Activated CD8-positive, alpha-beta memory T cell treated with anti-CD3 and anti-CD28 coated beads, Interleukin-2, amount 10 ng/mL, durations not matched to agents 7 days and 5 days (primary cell): ENCODE measurements at regions not wholly inside any gene's neighbourhood (a gene's known extent, or its start where the extent isn't known, plus 50 kb on each side); places are given as distances from the start of the nearest gene placed in this dataset.
"Not testable (repeated sequence)": the region's sequence is repeated elsewhere in the genome, so short reads cannot be mapped to it uniquely, and the experiment has no call there.

ENCODE experiments used
- ATAC-seq: fragments of 150-1000 bp; cut with Tn5 transposase; one replicate; pipeline ENCODE4 v1.10.0; 2021; ENCODE audit warnings: moderate library complexity
- CTCF ChIA-PET: fragments of 350-600 bp; sonication (Branson Sonifier 250); formaldehyde crosslinking; loops from one replicate; lab custom pipeline; 2021; ENCODE audit warnings: antibody characterized with exemption; lab: Charles Lee
- DNase-seq: peaks from one replicate; pipeline ENCODE4 v3.0.0-alpha.2; 2020
- H3K27ac Mint-ChIP-seq: one replicate; pipeline ENCODE4 v1.8.0; 2021; ENCODE audit warnings: mild to moderate bottlenecking, mixed read lengths
- H3K27me3 Mint-ChIP-seq: one replicate; pipeline ENCODE4 v1.8.0; 2021; ENCODE audit warnings: mixed read lengths
- H3K36me3 Mint-ChIP-seq: one replicate; pipeline ENCODE4 v1.8.0; 2021; ENCODE audit warnings: mild to moderate bottlenecking, mixed read lengths
- H3K4me1 Mint-ChIP-seq: one replicate; pipeline ENCODE4 v1.8.0; 2021; ENCODE audit warnings: mixed read lengths
- H3K4me3 Mint-ChIP-seq: one replicate; pipeline ENCODE4 v1.8.0; 2021; ENCODE audit warnings: mild to moderate bottlenecking, moderate library complexity, mixed read lengths
- H3K9me3 Mint-ChIP-seq: one replicate; pipeline ENCODE4 v1.8.0; 2022; ENCODE audit warnings: low read depth, mixed read lengths

GRCh38 chr21:7916329-7917303, 2604.8 kb upstream of the TPTE start:
- Mint-ChIP-seq H3K9me3 (peaks cover 10% of the 10 kb centered on the region), H3K27ac (no peak overlapping the region), H3K36me3 (peaks cover 10% of the 10 kb centered on the region), H3K4me1 (no peaks in the 10 kb centered on the region), H3K27me3 (no peaks in the 10 kb centered on the region), H3K4me3 (no peak overlapping the region)
- DNase-seq, result no peak
- no peak for ATAC-seq
- CTCF ChIA-PET, result no interaction called here

GRCh38 chr21:7917729-7918128, 2603.7 kb upstream of the TPTE start:
- Mint-ChIP-seq H3K27ac (no peak overlapping the region), H3K36me3 (peaks cover 10% of the 10 kb centered on the region), H3K9me3 (peaks cover 10% of the 10 kb centered on the region), H3K4me3 (no peak overlapping the region), H3K4me1 (no peaks in the 10 kb centered on the region), H3K27me3 (no peaks in the 10 kb centered on the region)
- no peak for ATAC-seq
- CTCF ChIA-PET, result no interaction called here
- no peak for DNase-seq

- H3K27ac Mint-ChIP-seq, H3K27me3 Mint-ChIP-seq, H3K4me1 Mint-ChIP-seq, H3K4me3 Mint-ChIP-seq, DNase-seq, CTCF ChIA-PET, ATAC-seq: not testable (repeated sequence)
- Mint-ChIP-seq H3K9me3 (peaks cover 37% of the 10 kb centered on the region), H3K36me3 (peaks cover 68% of the 10 kb centered on the region)
Observed at GRCh38 chr21:7925918-7926582, 2595.3 kb upstream of the TPTE start.

GRCh38 chr21:7928528-7928927, 2592.9 kb upstream of the TPTE start:
- DNase-seq, H3K4me1 Mint-ChIP-seq, H3K27me3 Mint-ChIP-seq, ATAC-seq, H3K27ac Mint-ChIP-seq, H3K4me3 Mint-ChIP-seq, CTCF ChIA-PET: not testable (repeated sequence)
- H3K9me3 Mint-ChIP-seq, result peaks cover 61% of the 10 kb centered on the region
- H3K36me3 Mint-ChIP-seq, result peaks cover 88% of the 10 kb centered on the region

DNA sequence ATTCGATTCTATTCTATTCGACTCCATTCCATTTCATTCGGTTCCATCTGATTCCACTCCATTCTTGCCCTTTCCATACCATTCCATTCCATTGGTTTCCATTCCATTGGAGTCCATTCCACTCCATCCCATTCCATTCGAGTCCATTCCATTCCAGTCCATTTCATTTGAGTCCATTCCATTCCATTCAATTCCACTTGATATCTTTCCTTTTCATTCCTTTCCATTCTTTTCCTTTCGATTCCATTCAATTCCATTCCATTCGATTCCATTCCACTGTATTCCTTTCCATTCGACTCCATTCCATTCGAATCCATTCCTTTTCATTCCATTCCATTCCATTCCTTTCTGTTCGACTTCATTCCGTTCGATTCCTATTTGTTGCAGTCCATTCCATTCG, 2591.8 kb upstream of the TPTE start:
- DNase-seq, H3K4me1 Mint-ChIP-seq, H3K4me3 Mint-ChIP-seq, H3K27me3 Mint-ChIP-seq, CTCF ChIA-PET, ATAC-seq, H3K27ac Mint-ChIP-seq: not testable (repeated sequence)
- Mint-ChIP-seq H3K36me3 (peaks cover 88% of the 10 kb centered on the region), H3K9me3 (peaks cover 71% of the 10 kb centered on the region)

DNA sequence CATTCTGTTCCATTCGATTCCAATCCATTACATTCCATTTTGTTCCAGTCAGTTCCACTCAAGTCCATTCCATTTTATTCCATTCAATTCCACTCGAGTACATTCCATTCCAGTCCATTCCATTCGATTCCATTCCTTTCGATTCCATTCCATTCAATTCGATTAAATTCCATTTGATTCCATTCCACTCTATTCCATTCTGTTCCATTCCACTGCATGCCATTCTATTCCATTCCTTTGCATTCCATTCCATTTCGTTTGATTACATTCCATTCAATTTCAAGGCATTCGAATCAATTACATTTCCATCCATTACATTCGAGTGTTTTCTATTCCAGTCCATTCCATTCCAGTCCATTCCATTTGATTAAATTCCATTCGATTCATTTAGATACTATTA, 2590.9 kb upstream of the TPTE start:
- H3K27ac Mint-ChIP-seq, result not testable (repeated sequence)
- H3K36me3 Mint-ChIP-seq, result peaks cover 88% of the 10 kb centered on the region

DNA sequence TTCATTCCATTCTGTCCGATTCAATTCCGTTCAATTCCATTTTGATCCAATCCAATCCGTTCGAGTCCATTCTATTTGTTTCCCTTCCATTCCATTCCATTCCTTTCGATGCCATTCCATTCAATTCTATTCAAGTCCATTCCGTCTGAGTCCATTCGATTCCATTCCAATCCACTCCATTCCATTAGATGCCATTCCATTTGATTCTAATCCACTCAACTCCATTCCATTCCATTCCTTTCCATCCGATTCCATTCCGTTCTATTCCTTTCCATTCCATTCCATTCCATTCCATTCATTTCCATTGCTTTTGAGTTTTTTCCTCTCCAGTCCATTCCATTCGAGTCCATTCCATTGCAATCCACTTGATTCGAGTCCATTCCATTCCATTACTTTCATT, 2589.3 kb upstream of the TPTE start:
- H3K27ac Mint-ChIP-seq, DNase-seq, H3K4me1 Mint-ChIP-seq, H3K27me3 Mint-ChIP-seq, H3K4me3 Mint-ChIP-seq, ATAC-seq, CTCF ChIA-PET: not testable (repeated sequence)
- peaks cover 96% of the 10 kb centered on the region for H3K9me3 Mint-ChIP-seq
- peaks cover 87% of the 10 kb centered on the region for H3K36me3 Mint-ChIP-seq

More for the DNA sequence above, 2590.9 kb upstream of the TPTE start:
- H3K4me1 Mint-ChIP-seq, H3K4me3 Mint-ChIP-seq, CTCF ChIA-PET, ATAC-seq, DNase-seq, H3K27me3 Mint-ChIP-seq: not testable (repeated sequence)
- peaks cover 80% of the 10 kb centered on the region for H3K9me3 Mint-ChIP-seq

- H3K27me3 Mint-ChIP-seq, DNase-seq, H3K4me1 Mint-ChIP-seq, H3K27ac Mint-ChIP-seq, ATAC-seq, CTCF ChIA-PET, H3K4me3 Mint-ChIP-seq: not testable (repeated sequence)
- Mint-ChIP-seq H3K36me3 (peaks cover 88% of the 10 kb centered on the region), H3K9me3 (peaks cover 96% of the 10 kb centered on the region)
Observed at GRCh38 chr21:7932834-7933233, 2588.5 kb upstream of the TPTE start.

DNA sequence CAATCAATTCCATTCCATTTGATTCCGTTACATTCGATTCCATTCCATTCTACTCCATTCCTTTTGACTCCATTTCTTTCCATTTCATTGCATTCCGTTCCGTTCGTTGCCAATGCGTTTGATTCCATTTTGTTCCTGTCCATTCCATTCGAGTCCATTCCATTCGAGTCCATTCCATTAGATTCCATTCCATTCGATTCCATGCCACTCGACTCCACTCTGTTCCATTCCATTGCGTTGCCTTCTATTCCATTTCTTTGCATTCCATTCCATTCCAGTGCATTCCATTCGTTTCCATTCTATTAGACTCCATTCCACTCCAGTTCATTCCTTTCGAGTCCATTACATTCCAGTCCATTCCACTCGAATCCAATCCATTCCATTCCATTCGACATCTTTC, 2587.5 kb upstream of the TPTE start:
- DNase-seq (no peak), ATAC-seq (no peak)
- Mint-ChIP-seq H3K27me3 (no peaks in the 10 kb centered on the region), H3K9me3 (peaks cover 95% of the 10 kb centered on the region), H3K27ac (no peak overlapping the region), H3K4me1 (no peaks in the 10 kb centered on the region), H3K36me3 (peaks cover 85% of the 10 kb centered on the region), H3K4me3 (no peak overlapping the region)
- CTCF ChIA-PET, result no interaction called here

- H3K4me3 Mint-ChIP-seq, H3K4me1 Mint-ChIP-seq, CTCF ChIA-PET, ATAC-seq, H3K27ac Mint-ChIP-seq, H3K27me3 Mint-ChIP-seq, DNase-seq: not testable (repeated sequence)
- Mint-ChIP-seq H3K9me3 (peaks cover 98% of the 10 kb centered on the region), H3K36me3 (peaks cover 90% of the 10 kb centered on the region)
Observed at GRCh38 chr21:7937297-7937696, 2584.1 kb upstream of the TPTE start.

DNA sequence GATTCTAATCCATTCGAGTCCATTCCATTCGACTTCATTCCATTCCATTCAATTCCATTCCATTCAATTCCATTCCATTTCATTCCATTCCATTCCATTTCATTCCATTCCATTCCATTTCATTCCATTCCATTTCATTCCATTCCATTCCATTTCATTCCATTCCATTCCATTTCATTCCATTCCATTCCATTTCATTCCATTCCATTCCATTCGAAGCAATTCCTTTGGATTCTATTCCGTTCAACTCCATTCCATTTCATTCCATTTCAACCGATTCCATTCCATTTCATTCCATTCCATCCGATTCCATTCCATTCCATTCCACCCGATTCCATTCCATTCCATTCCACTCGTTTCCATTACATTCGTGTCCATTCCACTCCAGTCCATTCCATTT, 2583.2 kb upstream of the TPTE start:
- H3K4me1 Mint-ChIP-seq, ATAC-seq, H3K27me3 Mint-ChIP-seq, H3K4me3 Mint-ChIP-seq, DNase-seq, H3K27ac Mint-ChIP-seq, CTCF ChIA-PET: not testable (repeated sequence)
- Mint-ChIP-seq H3K36me3 (peaks cover 92% of the 10 kb centered on the region), H3K9me3 (peaks cover 98% of the 10 kb centered on the region)

DNA sequence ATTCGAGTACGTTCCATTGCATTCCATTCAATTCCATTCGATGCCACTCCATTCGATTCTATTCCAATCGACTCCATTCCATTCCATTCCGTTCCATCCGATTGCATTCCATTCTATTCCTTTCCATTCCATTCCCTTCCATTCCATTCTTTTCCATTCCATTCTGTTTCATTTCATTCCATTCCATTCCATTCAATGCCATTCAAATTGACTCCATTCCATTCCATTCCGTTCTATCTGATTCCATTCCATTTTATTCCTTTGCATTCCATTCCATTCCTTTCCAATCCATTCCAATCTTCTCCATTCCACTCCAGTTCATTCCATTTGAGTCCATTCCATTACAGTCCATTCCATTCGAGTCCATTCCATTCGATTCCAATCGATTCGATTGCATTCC, 2580.0 kb upstream of the TPTE start:
- CTCF ChIA-PET, H3K27me3 Mint-ChIP-seq, ATAC-seq, H3K4me3 Mint-ChIP-seq, H3K27ac Mint-ChIP-seq, DNase-seq, H3K4me1 Mint-ChIP-seq: not testable (repeated sequence)
- peaks cover 92% of the 10 kb centered on the region for H3K36me3 Mint-ChIP-seq
- H3K9me3 Mint-ChIP-seq, result peaks cover 96% of the 10 kb centered on the region

DNA sequence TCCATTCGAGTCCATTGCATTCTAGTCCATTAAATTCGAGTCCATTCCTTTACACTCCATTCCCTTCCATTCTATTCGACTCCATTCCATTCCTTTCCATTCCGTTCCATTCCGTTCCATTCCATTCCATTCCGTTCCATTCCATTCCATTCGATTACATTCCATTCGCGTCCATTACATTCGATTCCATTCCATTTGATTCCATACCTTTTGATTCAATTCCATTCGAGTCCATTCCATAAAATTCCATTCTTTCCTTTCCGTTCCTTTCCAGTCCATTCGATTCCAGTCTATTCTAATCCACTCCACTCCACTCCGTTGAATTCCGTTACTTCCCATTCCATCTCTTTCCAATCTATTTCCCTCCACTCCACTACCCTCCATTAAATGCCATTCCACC, 2579.2 kb upstream of the TPTE start:
- H3K27me3 Mint-ChIP-seq, CTCF ChIA-PET: not testable (repeated sequence)

DNA sequence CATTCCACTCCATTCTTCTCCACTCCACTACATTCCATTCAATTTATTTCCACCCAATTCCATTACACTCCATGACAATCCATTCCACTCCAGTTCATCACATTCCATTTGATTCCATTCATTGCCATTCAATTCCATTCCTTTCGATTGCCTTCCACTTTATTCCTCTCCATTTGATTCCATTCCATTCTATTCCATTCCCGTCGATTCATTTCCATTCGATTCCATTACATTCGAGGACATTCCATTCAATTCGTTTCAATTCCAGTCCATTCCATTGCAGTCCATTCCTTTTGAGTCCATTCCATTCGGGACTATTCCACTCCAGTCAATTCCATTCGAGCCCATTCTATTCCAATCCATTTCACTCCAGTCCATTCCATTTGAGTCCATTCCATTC, 2577.8 kb upstream of the TPTE start:
- H3K4me1 Mint-ChIP-seq, CTCF ChIA-PET, H3K27ac Mint-ChIP-seq, H3K27me3 Mint-ChIP-seq, H3K4me3 Mint-ChIP-seq, DNase-seq, ATAC-seq: not testable (repeated sequence)
- H3K9me3 Mint-ChIP-seq, result peaks cover 96% of the 10 kb centered on the region
- peaks cover 93% of the 10 kb centered on the region for H3K36me3 Mint-ChIP-seq

More for the DNA sequence above, 2579.2 kb upstream of the TPTE start:
- DNase-seq, H3K4me1 Mint-ChIP-seq, ATAC-seq, H3K4me3 Mint-ChIP-seq, H3K27ac Mint-ChIP-seq: not testable (repeated sequence)
- peaks cover 93% of the 10 kb centered on the region for H3K36me3 Mint-ChIP-seq
- peaks cover 96% of the 10 kb centered on the region for H3K9me3 Mint-ChIP-seq
